HEK293 (cell line): ENCODE measurements at regions not wholly inside any gene's neighbourhood (a gene's known extent, or its start where the extent isn't known, plus 50 kb on each side); places are given as distances from the start of the nearest gene placed in this dataset.

ENCODE experiments used
- REPIN1 ChIP-seq: fragments of 450-650 bp; formaldehyde crosslinking; IDR thresholded peaks from 2 replicates; pipeline ENCODE4 v1.5.1; 2017; ENCODE audit warnings: missing biosample characterization, missing genetic modification characterization, low read depth
- SALL2 ChIP-seq: fragments of 450-650 bp; formaldehyde crosslinking; IDR thresholded peaks from 2 replicates; pipeline ENCODE4 v1.5.0; 2017; ENCODE audit warnings: missing biosample characterization, mild to moderate bottlenecking, missing genetic modification characterization, borderline replicate concordance
- SETDB1 ChIP-seq: IDR thresholded peaks from one replicate; pipeline ENCODE4 v1.6.1; 2017; ENCODE audit warnings: mild to moderate bottlenecking, low read length, moderate library complexity, mixed read lengths; ENCODE audit not compliant: insufficient read length
- YY1 ChIP-seq: fragments of 450-650 bp; formaldehyde crosslinking; IDR thresholded peaks from 2 replicates; pipeline ENCODE4 v1.5.1; 2018; ENCODE audit warnings: missing biosample characterization, missing genetic modification characterization
- ZFP3 ChIP-seq: fragments of 450-650 bp; formaldehyde crosslinking; IDR thresholded peaks from 2 replicates; pipeline ENCODE4 v1.5.1; 2016; ENCODE audit warnings: low read depth, missing biosample characterization, missing genetic modification characterization
- ZFP41 ChIP-seq: fragments of 450-650 bp; formaldehyde crosslinking; IDR thresholded peaks from 2 replicates; pipeline ENCODE4 v1.5.1; 2016; ENCODE audit warnings: missing biosample characterization, missing genetic modification characterization, borderline replicate concordance
- ZNF138 ChIP-seq: fragments of 450-650 bp; formaldehyde crosslinking; IDR thresholded peaks from 2 replicates; pipeline ENCODE4 v1.5.1; 2016; ENCODE audit warnings: missing biosample characterization, missing genetic modification characterization, borderline replicate concordance
- ZNF24 ChIP-seq: fragments of 450-650 bp; formaldehyde crosslinking; IDR thresholded peaks from 2 replicates; pipeline ENCODE4 v1.5.1; 2016; ENCODE audit warnings: missing biosample characterization, missing genetic modification characterization
- ZNF274 ChIP-seq, 2 experiments: fragments of 200-500 bp in 1 of 2; fragments of 450-650 bp in 1 of 2; sonication (Bioruptor generic) in 1 of 2; formaldehyde crosslinking in 1 of 2; IDR thresholded peaks; 2 replicates each; pipeline versions ENCODE4 v1.5.1 to v1.6.1; 2014 to 2016; ENCODE audit warnings: borderline replicate concordance in 1 of 2, inconsistent platforms in 1 of 2, low read length in 1 of 2, missing biosample characterization in 1 of 2, missing genetic modification characterization in 1 of 2
- ZNF341 ChIP-seq: fragments of 450-650 bp; formaldehyde crosslinking; IDR thresholded peaks from 2 replicates; pipeline ENCODE4; 2016; ENCODE audit warnings: low read depth, missing biosample characterization, missing genetic modification characterization
- TF ChIP-seq, protein P1 (sequence below): fragments of 450-650 bp; formaldehyde crosslinking; IDR thresholded peaks from 2 replicates; pipeline ENCODE4 v1.5.1; 2016; ENCODE audit warnings: missing biosample characterization, missing genetic modification characterization
- TF ChIP-seq, protein P2 (sequence below): fragments of 450-650 bp; formaldehyde crosslinking; IDR thresholded peaks from 2 replicates; pipeline ENCODE4 v1.5.1; 2016; ENCODE audit warnings: missing biosample characterization, missing genetic modification characterization

DNA sequence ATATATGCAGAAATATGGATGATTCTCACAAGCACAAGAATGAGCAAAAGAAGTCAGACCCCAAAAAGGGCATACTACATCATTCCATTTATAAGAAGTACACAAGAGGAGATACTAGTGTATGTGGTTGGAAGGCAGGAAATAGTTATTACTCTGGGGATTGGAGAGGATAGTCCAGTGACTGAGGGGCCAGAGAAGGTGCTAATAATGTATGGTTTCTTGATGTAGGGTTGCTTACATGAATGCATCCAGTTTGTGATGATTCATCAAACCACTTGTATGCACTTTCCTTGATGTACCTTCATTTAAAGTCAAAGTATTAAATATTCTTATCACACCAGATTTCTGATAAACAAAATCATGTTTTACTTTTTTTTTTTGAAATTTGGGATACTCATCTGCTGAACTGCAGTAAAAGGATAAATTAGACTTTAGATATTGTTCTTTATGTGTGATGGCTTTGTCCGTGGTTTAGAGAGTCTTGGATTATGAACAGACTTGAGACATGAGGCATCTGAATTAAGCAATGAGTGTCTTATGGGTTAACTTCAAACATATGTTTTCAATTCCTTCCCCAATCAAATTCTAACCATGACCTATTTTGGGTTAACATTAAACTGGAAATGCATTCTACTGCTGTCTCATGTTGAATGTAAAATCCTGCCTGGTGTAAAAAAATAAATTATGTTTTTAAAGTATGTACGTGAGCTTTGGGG is 171.2 kb downstream of the SEMA6D start:
- TF ChIP-seq ZNF138 (tag by site-specific recombination) = no peak
- TF ChIP-seq, protein P1, sequence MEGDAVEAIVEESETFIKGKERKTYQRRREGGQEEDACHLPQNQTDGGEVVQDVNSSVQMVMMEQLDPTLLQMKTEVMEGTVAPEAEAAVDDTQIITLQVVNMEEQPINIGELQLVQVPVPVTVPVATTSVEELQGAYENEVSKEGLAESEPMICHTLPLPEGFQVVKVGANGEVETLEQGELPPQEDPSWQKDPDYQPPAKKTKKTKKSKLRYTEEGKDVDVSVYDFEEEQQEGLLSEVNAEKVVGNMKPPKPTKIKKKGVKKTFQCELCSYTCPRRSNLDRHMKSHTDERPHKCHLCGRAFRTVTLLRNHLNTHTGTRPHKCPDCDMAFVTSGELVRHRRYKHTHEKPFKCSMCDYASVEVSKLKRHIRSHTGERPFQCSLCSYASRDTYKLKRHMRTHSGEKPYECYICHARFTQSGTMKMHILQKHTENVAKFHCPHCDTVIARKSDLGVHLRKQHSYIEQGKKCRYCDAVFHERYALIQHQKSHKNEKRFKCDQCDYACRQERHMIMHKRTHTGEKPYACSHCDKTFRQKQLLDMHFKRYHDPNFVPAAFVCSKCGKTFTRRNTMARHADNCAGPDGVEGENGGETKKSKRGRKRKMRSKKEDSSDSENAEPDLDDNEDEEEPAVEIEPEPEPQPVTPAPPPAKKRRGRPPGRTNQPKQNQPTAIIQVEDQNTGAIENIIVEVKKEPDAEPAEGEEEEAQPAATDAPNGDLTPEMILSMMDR (tag by site-specific recombination) = no peak
- TF ChIP-seq YY1 = no peak
- TF ChIP-seq ZNF274 (IDR thresholded peaks at IDR 0.05; ENCODE audit: low read length) = no peak
- no peak for TF ChIP-seq ZNF274 (tag by site-specific recombination; IDR thresholded peaks at IDR 0.05; ENCODE audit: borderline replicate concordance)
- no peak for TF ChIP-seq ZFP41 (tag by site-specific recombination)
- TF ChIP-seq ZNF24 = no peak
- TF ChIP-seq, protein P2, sequence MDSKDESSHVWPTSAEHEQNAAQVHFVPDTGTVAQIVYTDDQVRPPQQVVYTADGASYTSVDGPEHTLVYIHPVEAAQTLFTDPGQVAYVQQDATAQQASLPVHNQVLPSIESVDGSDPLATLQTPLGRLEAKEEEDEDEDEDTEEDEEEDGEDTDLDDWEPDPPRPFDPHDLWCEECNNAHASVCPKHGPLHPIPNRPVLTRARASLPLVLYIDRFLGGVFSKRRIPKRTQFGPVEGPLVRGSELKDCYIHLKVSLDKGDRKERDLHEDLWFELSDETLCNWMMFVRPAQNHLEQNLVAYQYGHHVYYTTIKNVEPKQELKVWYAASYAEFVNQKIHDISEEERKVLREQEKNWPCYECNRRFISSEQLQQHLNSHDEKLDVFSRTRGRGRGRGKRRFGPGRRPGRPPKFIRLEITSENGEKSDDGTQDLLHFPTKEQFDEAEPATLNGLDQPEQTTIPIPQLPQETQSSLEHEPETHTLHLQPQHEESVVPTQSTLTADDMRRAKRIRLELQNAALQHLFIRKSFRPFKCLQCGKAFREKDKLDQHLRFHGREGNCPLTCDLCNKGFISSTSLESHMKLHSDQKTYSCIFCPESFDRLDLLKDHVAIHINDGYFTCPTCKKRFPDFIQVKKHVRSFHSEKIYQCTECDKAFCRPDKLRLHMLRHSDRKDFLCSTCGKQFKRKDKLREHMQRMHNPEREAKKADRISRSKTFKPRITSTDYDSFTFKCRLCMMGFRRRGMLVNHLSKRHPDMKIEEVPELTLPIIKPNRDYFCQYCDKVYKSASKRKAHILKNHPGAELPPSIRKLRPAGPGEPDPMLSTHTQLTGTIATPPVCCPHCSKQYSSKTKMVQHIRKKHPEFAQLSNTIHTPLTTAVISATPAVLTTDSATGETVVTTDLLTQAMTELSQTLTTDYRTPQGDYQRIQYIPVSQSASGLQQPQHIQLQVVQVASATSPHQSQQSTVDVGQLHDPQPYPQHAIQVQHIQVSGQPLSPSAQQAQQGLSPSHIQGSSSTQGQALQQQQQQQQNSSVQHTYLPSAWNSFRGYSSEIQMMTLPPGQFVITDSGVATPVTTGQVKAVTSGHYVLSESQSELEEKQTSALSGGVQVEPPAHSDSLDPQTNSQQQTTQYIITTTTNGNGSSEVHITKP (tag by site-specific recombination) = no peak
- no peak for TF ChIP-seq ZNF341 (tag by site-specific recombination)
- no peak for TF ChIP-seq REPIN1 (tag by site-specific recombination)
- no peak for TF ChIP-seq SALL2 (tag by site-specific recombination)
- TF ChIP-seq SETDB1 = no peak
- TF ChIP-seq ZFP3 (tag by site-specific recombination) = no peak
